ENCODE measurements at regions not wholly inside any gene's neighbourhood (a gene's known extent, or its start where the extent isn't known, plus 50 kb on each side); places are given as distances from the start of the nearest gene placed in this dataset.

- TF ChIP-seq CTCF (conservative IDR thresholded peaks at IDR 0.05) (no peak), EZH2 (IDR thresholded peaks at IDR 0.05; ENCODE audit: low read depth) (no peak)
Measured at GRCh38 chr14:22415605-22415959, 173.4 kb downstream of the DAD1 start.

Measured in PC-9 (cell line).